HL-60 (cell line): ENCODE measurements at regions not wholly inside any gene's neighbourhood (a gene's known extent, or its start where the extent isn't known, plus 50 kb on each side); places are given as distances from the start of the nearest gene placed in this dataset.
A peak's percentile ranks its signal among the peaks of the same experiment; 100 is the strongest.

Experiments used
- DNase-seq, 2 experiments: peaks; one replicate each; pipeline ENCODE4 v3.0.0-alpha.2; 2010 to 2020; ENCODE audit warnings: low read depth in 1 of 2, low spot score in 1 of 2
- H3K27ac ChIP-seq: fragments of 250-450 bp; sonication (Bioruptor Pico); replicated peaks from 2 replicates; pipeline ENCODE4 v1.5.1; 2020; ENCODE audit warnings: mild to moderate bottlenecking, moderate library complexity
- H3K27me3 ChIP-seq: fragments of 250-450 bp; sonication (Bioruptor Pico); 2 replicates; pipeline ENCODE4 v1.5.1; 2021; ENCODE audit warnings: mild to moderate bottlenecking, moderate library complexity; ENCODE audit not compliant: insufficient read depth, poor library complexity, severe bottlenecking
- H3K4me3 ChIP-seq: replicated peaks from 2 replicates; pipeline ENCODE4 v1.5.1; 2011; ENCODE audit warnings: mild to moderate bottlenecking, control low read depth, low read length; ENCODE audit not compliant: insufficient read depth
- GABPA ChIP-seq: IDR thresholded peaks from 2 replicates; pipeline ENCODE4 v1.6.1; 2012; ENCODE audit warnings: low read depth
- POLR2AphosphoS5 ChIP-seq: IDR thresholded peaks from 2 replicates; pipeline ENCODE4 v1.6.1; 2012; ENCODE audit warnings: low read depth
- SPI1 ChIP-seq: IDR thresholded peaks from 2 replicates; pipeline ENCODE4 v1.6.1; 2012; ENCODE audit warnings: low read depth, mild to moderate bottlenecking, borderline replicate concordance
- TF ChIP-seq, protein P1 (sequence below): IDR thresholded peaks from one replicate; pipeline ENCODE4 v1.5.1; 2011; ENCODE audit warnings: low read length, control low read depth, inconsistent platforms; ENCODE audit not compliant: insufficient read depth
- TF ChIP-seq, protein P2 (sequence below): IDR thresholded peaks from 2 replicates; pipeline ENCODE4 v1.6.1; 2012; ENCODE audit warnings: low read depth; ENCODE audit not compliant: insufficient replicate concordance

DNA sequence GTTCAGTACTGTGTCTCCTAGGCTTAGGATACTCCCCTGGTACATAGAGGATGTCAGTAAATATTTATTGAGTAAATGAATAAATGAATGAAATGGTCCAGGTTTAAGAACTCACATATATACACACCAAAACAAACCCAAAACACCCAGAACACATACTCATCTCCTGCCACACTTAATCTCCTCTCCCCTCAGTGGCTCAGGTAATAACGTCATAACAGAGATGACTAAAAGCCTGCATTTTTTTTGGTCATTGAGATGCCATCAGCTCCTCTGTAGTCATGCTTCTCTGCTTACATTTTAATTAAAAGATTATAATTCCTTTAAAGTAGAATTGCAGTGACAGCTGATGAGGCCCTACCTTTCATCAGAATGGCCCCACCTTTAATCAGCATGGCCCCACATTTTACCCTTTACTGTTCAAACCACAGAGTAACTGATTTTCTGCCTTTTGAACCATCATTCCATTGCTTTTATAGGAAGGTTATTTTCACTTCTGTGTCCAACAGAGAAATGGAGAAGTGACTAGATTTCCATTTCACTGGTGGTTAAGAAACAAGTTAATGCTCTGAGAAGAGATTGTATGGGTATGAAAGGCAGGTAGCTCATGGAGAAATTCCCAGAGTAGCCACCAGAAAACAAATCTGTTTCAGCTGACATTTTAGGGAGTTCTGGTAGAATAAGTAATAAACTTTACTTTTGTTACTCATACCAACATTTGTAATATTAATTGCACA, 193.4 kb upstream of the ATP2B1 start:
- DNase-seq = no peak
- TF ChIP-seq, protein P1, sequence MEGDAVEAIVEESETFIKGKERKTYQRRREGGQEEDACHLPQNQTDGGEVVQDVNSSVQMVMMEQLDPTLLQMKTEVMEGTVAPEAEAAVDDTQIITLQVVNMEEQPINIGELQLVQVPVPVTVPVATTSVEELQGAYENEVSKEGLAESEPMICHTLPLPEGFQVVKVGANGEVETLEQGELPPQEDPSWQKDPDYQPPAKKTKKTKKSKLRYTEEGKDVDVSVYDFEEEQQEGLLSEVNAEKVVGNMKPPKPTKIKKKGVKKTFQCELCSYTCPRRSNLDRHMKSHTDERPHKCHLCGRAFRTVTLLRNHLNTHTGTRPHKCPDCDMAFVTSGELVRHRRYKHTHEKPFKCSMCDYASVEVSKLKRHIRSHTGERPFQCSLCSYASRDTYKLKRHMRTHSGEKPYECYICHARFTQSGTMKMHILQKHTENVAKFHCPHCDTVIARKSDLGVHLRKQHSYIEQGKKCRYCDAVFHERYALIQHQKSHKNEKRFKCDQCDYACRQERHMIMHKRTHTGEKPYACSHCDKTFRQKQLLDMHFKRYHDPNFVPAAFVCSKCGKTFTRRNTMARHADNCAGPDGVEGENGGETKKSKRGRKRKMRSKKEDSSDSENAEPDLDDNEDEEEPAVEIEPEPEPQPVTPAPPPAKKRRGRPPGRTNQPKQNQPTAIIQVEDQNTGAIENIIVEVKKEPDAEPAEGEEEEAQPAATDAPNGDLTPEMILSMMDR = no peak
- TF ChIP-seq SPI1 (peak; percentile 58; the same call in 1 of the 2 replicates), GABPA (no peak), POLR2AphosphoS5 (no peak)
- TF ChIP-seq, protein P2, sequence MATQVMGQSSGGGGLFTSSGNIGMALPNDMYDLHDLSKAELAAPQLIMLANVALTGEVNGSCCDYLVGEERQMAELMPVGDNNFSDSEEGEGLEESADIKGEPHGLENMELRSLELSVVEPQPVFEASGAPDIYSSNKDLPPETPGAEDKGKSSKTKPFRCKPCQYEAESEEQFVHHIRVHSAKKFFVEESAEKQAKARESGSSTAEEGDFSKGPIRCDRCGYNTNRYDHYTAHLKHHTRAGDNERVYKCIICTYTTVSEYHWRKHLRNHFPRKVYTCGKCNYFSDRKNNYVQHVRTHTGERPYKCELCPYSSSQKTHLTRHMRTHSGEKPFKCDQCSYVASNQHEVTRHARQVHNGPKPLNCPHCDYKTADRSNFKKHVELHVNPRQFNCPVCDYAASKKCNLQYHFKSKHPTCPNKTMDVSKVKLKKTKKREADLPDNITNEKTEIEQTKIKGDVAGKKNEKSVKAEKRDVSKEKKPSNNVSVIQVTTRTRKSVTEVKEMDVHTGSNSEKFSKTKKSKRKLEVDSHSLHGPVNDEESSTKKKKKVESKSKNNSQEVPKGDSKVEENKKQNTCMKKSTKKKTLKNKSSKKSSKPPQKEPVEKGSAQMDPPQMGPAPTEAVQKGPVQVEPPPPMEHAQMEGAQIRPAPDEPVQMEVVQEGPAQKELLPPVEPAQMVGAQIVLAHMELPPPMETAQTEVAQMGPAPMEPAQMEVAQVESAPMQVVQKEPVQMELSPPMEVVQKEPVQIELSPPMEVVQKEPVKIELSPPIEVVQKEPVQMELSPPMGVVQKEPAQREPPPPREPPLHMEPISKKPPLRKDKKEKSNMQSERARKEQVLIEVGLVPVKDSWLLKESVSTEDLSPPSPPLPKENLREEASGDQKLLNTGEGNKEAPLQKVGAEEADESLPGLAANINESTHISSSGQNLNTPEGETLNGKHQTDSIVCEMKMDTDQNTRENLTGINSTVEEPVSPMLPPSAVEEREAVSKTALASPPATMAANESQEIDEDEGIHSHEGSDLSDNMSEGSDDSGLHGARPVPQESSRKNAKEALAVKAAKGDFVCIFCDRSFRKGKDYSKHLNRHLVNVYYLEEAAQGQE = no peak
- no peaks in the 10 kb centered on the region for H3K27me3 ChIP-seq
- H3K4me3 ChIP-seq = no peak overlapping the region
- H3K27ac ChIP-seq = no peak overlapping the region

DNA sequence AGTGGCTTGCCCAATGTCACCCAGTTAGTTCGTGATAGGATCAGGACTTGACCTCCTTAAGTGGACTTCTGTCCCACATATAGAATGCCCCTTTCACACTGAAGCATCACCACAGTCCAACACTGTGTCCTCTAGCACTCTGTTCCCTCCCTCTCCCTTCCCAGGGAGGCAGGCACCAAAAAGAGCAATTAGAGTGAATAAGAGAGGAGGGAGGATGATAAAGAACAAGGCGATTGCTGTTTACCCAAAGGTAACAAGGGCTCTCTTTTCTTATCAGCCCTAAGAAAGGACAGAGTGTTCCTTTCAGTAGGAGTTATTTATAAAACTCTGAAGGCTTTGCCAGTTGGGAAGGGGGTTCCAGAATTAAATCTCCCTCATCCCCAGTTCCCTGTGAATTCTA, 192.7 kb upstream of the ATP2B1 start:
- no peak overlapping the region for H3K4me3 ChIP-seq
- TF ChIP-seq, protein P2 = no peak
- TF ChIP-seq SPI1 (no peak), POLR2AphosphoS5 (no peak), GABPA (no peak)
- TF ChIP-seq, protein P1 = no peak
- DNase-seq = no peak
- H3K27ac ChIP-seq = no peak overlapping the region
- no peaks in the 10 kb centered on the region for H3K27me3 ChIP-seq

DNA sequence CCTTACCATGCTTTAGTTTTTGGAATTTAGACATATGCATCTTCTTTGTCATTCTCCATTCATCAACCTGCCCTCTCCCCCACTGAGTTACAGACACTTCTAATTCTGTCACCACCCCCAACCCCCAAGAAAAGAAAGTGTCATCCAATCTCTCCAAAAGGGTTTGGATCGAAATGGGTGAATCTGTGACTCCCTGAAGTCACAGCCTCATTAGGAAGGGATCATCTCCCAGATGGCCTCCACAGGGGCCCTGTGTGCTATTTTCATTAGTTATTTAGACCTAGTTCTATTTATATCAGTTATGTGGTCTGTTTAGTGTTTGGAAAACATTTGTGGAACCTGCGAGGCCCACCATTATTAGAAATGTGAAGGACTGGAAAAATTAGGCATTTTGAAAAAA, 191.0 kb upstream of the ATP2B1 start:
- no peak for DNase-seq
- Histone ChIP-seq H3K27me3 (no peaks in the 10 kb centered on the region), H3K27ac (no peak overlapping the region), H3K4me3 (no peak overlapping the region)
- TF ChIP-seq GABPA (no peak), SPI1 (no peak), POLR2AphosphoS5 (no peak)
- TF ChIP-seq, protein P2 = no peak
- TF ChIP-seq, protein P1 = no peak
